OCI-LY3 (cell line): ENCODE measurements at regions not wholly inside any gene's neighbourhood (a gene's known extent, or its start where the extent isn't known, plus 50 kb on each side); places are given as distances from the start of the nearest gene placed in this dataset.
A peak's percentile ranks its signal among the peaks of the same experiment; 100 is the strongest.

Source experiments
- H2AFZ ChIP-seq: fragments of 200-600, 300-600 bp; shearing (Covaris generic); 2 replicates; pipeline ENCODE4 v1.6.0; 2014; ENCODE audit warnings: antibody characterized with exemption, low read depth, low read length
- H3K27ac ChIP-seq: fragments of 200-600, 300-600 bp; sonication (generic); 2 replicates; pipeline ENCODE4 v1.5.1; 2014; ENCODE audit warnings: mild to moderate bottlenecking, low read length, moderate library complexity, mixed read lengths
- H3K27me3 ChIP-seq: fragments of 200-600, 300-600 bp; sonication (generic); 2 replicates; pipeline ENCODE4 v1.6.1; 2014; ENCODE audit warnings: low read depth, low read length, mixed read lengths
- H3K36me3 ChIP-seq: fragments of 200-600, 300-600 bp; sonication (generic); replicated peaks from 2 replicates; pipeline ENCODE3; 2014; ENCODE audit warnings: low read depth, low read length, mixed read lengths
- H3K4me1 ChIP-seq: fragments of 300-600, 200-600 bp; sonication (generic); 2 replicates; pipeline ENCODE4 v1.6.1; 2014; ENCODE audit warnings: low read length, mixed read lengths
- H3K4me2 ChIP-seq: fragments of 200-600, 300-600 bp; sonication (generic); 2 replicates; pipeline ENCODE4 v1.6.1; 2014; ENCODE audit warnings: low read length, mixed read lengths
- H3K4me3 ChIP-seq: fragments of 300-600, 200-600 bp; sonication (generic); 2 replicates; pipeline ENCODE4 v1.5.1; 2014; ENCODE audit warnings: antibody characterized with exemption, mild to moderate bottlenecking, low read length, moderate library complexity
- H3K79me2 ChIP-seq: fragments of 300-600, 200-600 bp; shearing (Covaris generic); 2 replicates; pipeline ENCODE4 v1.6.1; 2014; ENCODE audit warnings: mild to moderate bottlenecking, low read length, mixed read lengths
- H3K9ac ChIP-seq: fragments of 300-600, 200-600 bp; shearing (Covaris generic); 2 replicates; pipeline ENCODE4 v1.6.0; 2014; ENCODE audit warnings: mild to moderate bottlenecking, low read length, moderate library complexity
- H3K9me3 ChIP-seq: fragments of 200-600, 300-600 bp; shearing (Covaris generic); 2 replicates; pipeline ENCODE4 v1.6.1; 2014; ENCODE audit warnings: low read length, mixed read lengths; ENCODE audit not compliant: insufficient read depth
- H4K20me1 ChIP-seq: fragments of 200-600, 300-600 bp; sonication (generic); 2 replicates; pipeline ENCODE4 v1.6.1; 2016; ENCODE audit warnings: low read length, mixed read lengths; ENCODE audit not compliant: insufficient read depth
- EZH2phosphoT487 ChIP-seq: fragments of 200-600 bp; shearing (Covaris generic); IDR thresholded peaks from 2 replicates; pipeline ENCODE4 v1.6.1; 2018; ENCODE audit warnings: antibody characterized with exemption, mixed run types, low read depth
- TF ChIP-seq, protein P1 (sequence below): fragments of 200-600, 300-600 bp; sonication (generic); IDR thresholded peaks from 2 replicates; pipeline ENCODE4 v1.5.1; 2014; ENCODE audit warnings: antibody characterized with exemption, low read length, low read depth

DNA sequence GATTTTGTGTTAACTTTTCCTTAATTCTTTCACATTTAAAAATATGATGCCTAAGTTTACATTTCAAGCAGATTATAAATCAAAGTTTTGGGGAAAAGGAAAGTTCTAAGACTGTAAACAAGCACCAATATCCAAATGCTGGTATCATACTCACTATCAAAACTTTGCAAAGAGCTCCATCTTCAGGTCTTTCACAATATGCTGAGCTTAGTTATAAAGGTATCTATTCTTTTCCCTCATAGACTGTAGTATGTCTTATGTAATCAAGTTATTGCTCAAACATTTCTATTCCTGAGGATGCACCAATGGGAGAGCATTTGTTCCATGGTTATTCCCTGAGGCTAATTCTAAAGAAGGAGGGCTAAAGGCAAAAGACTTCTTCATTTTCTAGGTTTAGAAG lies 207.9 kb upstream of the FAM241A start:
- Histone ChIP-seq H3K4me2 (0 out of 2 replicates have a peak overlapping the region, but pooled peaks have one; percentile 12), H2AFZ (peak overlapping the region; percentile 22; the same call in 1 of the 2 replicates), H3K4me1 (0 out of 2 replicates have a peak, but pooled peaks cover 2% of the 10 kb centered on the region), H3K9me3 (no peaks in the 10 kb centered on the region), H3K4me3 (no peak overlapping the region), H3K79me2 (no peaks in the 10 kb centered on the region), H3K27ac (no peak overlapping the region), H3K9ac (no peak overlapping the region), H3K27me3 (peaks cover 7% of the 10 kb centered on the region; the same call in 1 of the 2 replicates), H3K36me3 (no peaks in the 10 kb centered on the region), H4K20me1 (no peaks in the 10 kb centered on the region)
- TF ChIP-seq, protein P1, sequence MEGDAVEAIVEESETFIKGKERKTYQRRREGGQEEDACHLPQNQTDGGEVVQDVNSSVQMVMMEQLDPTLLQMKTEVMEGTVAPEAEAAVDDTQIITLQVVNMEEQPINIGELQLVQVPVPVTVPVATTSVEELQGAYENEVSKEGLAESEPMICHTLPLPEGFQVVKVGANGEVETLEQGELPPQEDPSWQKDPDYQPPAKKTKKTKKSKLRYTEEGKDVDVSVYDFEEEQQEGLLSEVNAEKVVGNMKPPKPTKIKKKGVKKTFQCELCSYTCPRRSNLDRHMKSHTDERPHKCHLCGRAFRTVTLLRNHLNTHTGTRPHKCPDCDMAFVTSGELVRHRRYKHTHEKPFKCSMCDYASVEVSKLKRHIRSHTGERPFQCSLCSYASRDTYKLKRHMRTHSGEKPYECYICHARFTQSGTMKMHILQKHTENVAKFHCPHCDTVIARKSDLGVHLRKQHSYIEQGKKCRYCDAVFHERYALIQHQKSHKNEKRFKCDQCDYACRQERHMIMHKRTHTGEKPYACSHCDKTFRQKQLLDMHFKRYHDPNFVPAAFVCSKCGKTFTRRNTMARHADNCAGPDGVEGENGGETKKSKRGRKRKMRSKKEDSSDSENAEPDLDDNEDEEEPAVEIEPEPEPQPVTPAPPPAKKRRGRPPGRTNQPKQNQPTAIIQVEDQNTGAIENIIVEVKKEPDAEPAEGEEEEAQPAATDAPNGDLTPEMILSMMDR, result peak; percentile 86
- TF ChIP-seq EZH2phosphoT487, result no peak

DNA sequence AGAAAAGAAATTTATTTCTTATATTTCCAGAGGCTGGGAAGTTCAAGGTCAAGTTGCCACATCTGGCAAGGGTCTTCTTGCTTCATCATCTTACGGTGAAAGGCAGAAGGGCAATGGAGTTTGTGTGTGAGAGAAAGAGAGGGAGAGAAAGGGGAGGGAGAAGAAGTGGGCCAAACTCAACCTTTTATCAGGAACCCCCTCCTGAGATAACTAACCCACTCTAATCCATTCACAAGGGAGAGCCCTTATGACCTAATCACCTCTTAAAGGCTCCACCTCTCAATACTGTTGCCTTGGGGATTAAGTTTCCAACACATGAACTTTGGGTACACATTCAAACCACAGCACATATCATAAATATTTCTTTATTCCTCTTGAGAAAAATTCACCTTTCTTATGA lies 203.3 kb upstream of the FAM241A start:
- Histone ChIP-seq H3K27me3 (peaks cover 7% of the 10 kb centered on the region; the same call in 1 of the 2 replicates), H3K9me3 (no peaks in the 10 kb centered on the region), H3K4me3 (no peak overlapping the region), H3K9ac (no peak overlapping the region), H4K20me1 (no peaks in the 10 kb centered on the region), H2AFZ (no peak overlapping the region), H3K4me2 (no peak overlapping the region), H3K79me2 (no peaks in the 10 kb centered on the region), H3K36me3 (no peaks in the 10 kb centered on the region), H3K27ac (no peak overlapping the region), H3K4me1 (peaks cover 10% of the 10 kb centered on the region)
- TF ChIP-seq, protein P1, result no peak
- no peak for TF ChIP-seq EZH2phosphoT487

DNA sequence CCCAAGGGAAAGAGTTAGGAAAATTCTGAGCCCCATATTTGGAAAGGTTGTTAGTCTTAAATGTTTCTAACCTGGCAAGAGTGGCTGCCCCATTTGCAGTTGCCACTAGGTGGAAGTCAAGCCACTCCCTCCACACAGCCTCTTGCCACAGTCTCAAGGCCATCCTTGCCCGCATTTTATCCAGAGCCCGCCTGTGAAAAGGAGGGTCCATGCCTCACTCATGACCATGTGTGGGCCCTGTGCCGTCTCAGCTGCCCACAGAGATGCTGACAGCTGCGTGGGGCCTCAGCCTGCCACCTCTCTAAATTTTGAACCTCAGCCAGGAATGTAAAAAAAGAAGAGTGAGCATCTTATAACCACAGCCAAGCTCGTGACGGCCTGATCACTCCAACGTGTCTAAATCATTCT lies 201.5 kb upstream of the FAM241A start:
- Histone ChIP-seq H3K27ac (no peak overlapping the region), H3K79me2 (no peaks in the 10 kb centered on the region), H3K27me3 (peaks cover 2% of the 10 kb centered on the region; the same call in 1 of the 2 replicates), H3K9ac (peak overlapping the region; percentile 46; the same call in 1 of the 2 replicates), H3K4me2 (peak overlapping the region; percentile 81), H3K4me1 (peaks cover 8% of the 10 kb centered on the region), H3K4me3 (peak overlapping the region; percentile 42; the same call in 1 of the 2 replicates), H3K9me3 (no peaks in the 10 kb centered on the region), H3K36me3 (no peaks in the 10 kb centered on the region), H4K20me1 (no peaks in the 10 kb centered on the region), H2AFZ (peak overlapping the region; percentile 79)
- TF ChIP-seq, protein P1, result peak; percentile 91
- TF ChIP-seq EZH2phosphoT487, result no peak

DNA sequence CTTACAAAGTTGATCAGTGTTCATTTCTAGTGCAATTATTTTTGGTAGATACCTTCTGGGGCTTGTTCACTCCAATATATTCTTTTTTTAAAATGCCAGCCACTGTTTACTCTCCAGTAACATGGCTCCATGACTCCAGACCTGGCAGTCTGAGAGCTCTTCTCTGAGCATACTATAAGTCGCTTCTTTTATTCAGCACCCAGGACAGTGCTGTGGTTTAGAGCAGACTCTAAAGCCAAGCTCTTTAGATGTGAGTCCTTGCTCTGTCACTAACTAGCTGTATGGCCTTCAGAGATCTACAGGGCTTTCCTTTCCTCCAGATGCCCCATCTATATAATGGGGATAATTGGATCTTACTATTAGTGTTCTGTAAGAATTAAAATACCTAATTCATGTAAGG lies 200.2 kb upstream of the FAM241A start:
- Histone ChIP-seq H3K79me2 (no peaks in the 10 kb centered on the region), H3K4me2 (no peak overlapping the region), H4K20me1 (no peaks in the 10 kb centered on the region), H3K4me1 (peaks cover 8% of the 10 kb centered on the region), H3K9me3 (no peaks in the 10 kb centered on the region), H3K4me3 (no peak overlapping the region), H3K36me3 (no peaks in the 10 kb centered on the region), H3K27me3 (no peaks in the 10 kb centered on the region), H2AFZ (no peak overlapping the region), H3K27ac (no peak overlapping the region), H3K9ac (no peak overlapping the region)
- no peak for TF ChIP-seq EZH2phosphoT487
- TF ChIP-seq, protein P1, result no peak
